Stimulated activated CD4-positive, alpha-beta T cell treated with anti-CD3 and anti-CD28 coated beads, Interleukin-15, amount 100 ng/mL, for 1 hour (primary cell): ENCODE measurements at regions not wholly inside any gene's neighbourhood (a gene's known extent, or its start where the extent isn't known, plus 50 kb on each side); places are given as distances from the start of the nearest gene placed in this dataset.
"Not testable (repeated sequence)": the region's sequence is repeated elsewhere in the genome, so short reads cannot be mapped to it uniquely, and the experiment has no call there.

Source experiments
- DNase-seq, 2 donors: peaks; one replicate each; pipeline ENCODE4 v3.0.0-alpha.2; 2020; ENCODE audit warnings: low read depth in 1 of 2, low spot score in 1 of 2

- no peak for DNase-seq
Observed at GRCh38 chr4:129972257-129972656, 876.3 kb downstream of the C4orf33 start.

GRCh38 chr4:129974730-129975129 is 878.8 kb downstream of the C4orf33 start:
- no peak for DNase-seq

- no peak for DNase-seq
Observed at GRCh38 chr4:129978315-129978714, 882.4 kb downstream of the C4orf33 start.

GRCh38 chr4:129988957-129989356 is 893.0 kb downstream of the C4orf33 start:
- no peak for DNase-seq

- no peak for DNase-seq
Observed at GRCh38 chr4:129994715-129995114, 898.8 kb downstream of the C4orf33 start.

GRCh38 chr4:129998436-129999150 is 902.6 kb downstream of the C4orf33 start:
- no peak for DNase-seq

GRCh38 chr4:129999156-129999555 is 903.2 kb downstream of the C4orf33 start:
- DNase-seq, result no peak

- DNase-seq, result no peak
Observed at GRCh38 chr4:130008461-130008860, 912.5 kb downstream of the C4orf33 start.

GRCh38 chr4:130012806-130013205 is 916.9 kb downstream of the C4orf33 start:
- not testable (repeated sequence) for DNase-seq

- DNase-seq, result no peak
Observed at GRCh38 chr4:130021706-130022105, 925.8 kb downstream of the C4orf33 start.

GRCh38 chr4:130023088-130023487 is 927.1 kb downstream of the C4orf33 start:
- DNase-seq, result no peak

- DNase-seq, result no peak
Observed at GRCh38 chr4:130025701-130026100, 929.7 kb downstream of the C4orf33 start.

- no peak for DNase-seq
Observed at GRCh38 chr4:130026185-130026584, 930.2 kb downstream of the C4orf33 start.

GRCh38 chr4:130027973-130028372 is 932.0 kb downstream of the C4orf33 start:
- DNase-seq, result no peak

GRCh38 chr4:130028552-130028951 is 932.6 kb downstream of the C4orf33 start:
- DNase-seq, result no peak

GRCh38 chr4:130029442-130029841 is 933.5 kb downstream of the C4orf33 start:
- no peak for DNase-seq

GRCh38 chr4:130031858-130032257 is 935.9 kb downstream of the C4orf33 start:
- no peak for DNase-seq

GRCh38 chr4:130033657-130034056 is 937.7 kb downstream of the C4orf33 start:
- DNase-seq, result not testable (repeated sequence)

GRCh38 chr4:130034876-130035275 is 938.9 kb downstream of the C4orf33 start:
- no peak for DNase-seq

GRCh38 chr4:130035391-130035790 is 939.4 kb downstream of the C4orf33 start:
- no peak for DNase-seq

- DNase-seq, result not testable (repeated sequence)
Observed at GRCh38 chr4:130037866-130038265, 941.9 kb downstream of the C4orf33 start.

GRCh38 chr4:130038540-130038939 is 942.6 kb downstream of the C4orf33 start:
- DNase-seq, result not testable (repeated sequence)

GRCh38 chr4:130043732-130044160 is 947.8 kb downstream of the C4orf33 start:
- no peak for DNase-seq
